Hepatocyte (in vitro differentiated cells): ENCODE measurements at regions not wholly inside any gene's neighbourhood (a gene's known extent, or its start where the extent isn't known, plus 50 kb on each side); places are given as distances from the start of the nearest gene placed in this dataset.

Source experiments
- CTCF ChIP-seq: fragments of 200-600 bp; sonication (generic); IDR thresholded peaks from 2 replicates; pipeline ENCODE4 v1.5.1; 2016; ENCODE audit warnings: antibody characterized with exemption, mild to moderate bottlenecking; ENCODE audit not compliant: poor library complexity
- EZH2 ChIP-seq: fragments of 200-600 bp; sonication (generic); IDR thresholded peaks from 2 replicates; pipeline ENCODE4 v1.6.1; 2016; ENCODE audit warnings: antibody characterized with exemption, mild to moderate bottlenecking, borderline replicate concordance

- no peak for TF ChIP-seq EZH2
- TF ChIP-seq CTCF, result no peak
Observed at GRCh38 chr22:34877506-34877905, 188.5 kb upstream of the ISX start.
